Chondrocyte (in vitro differentiated cells): ENCODE measurements at regions not wholly inside any gene's neighbourhood (a gene's known extent, or its start where the extent isn't known, plus 50 kb on each side); places are given as distances from the start of the nearest gene placed in this dataset.

Experiments used
- DNase-seq: peaks from one replicate; pipeline ENCODE4 v3.0.0; 2021; ENCODE audit warnings: mixed read lengths, low spot score
- H3K27ac Mint-ChIP-seq: one replicate; pipeline ENCODE4 v1.8.0; 2021; ENCODE audit warnings: mild to moderate bottlenecking, moderate library complexity, mixed read lengths; ENCODE audit not compliant: unreplicated experiment
- H3K27me3 Mint-ChIP-seq: 2 replicates; pipeline ENCODE4 v1.8.0; 2021; ENCODE audit warnings: low read depth, mixed read lengths
- H3K36me3 Mint-ChIP-seq: 2 replicates; pipeline ENCODE4 v1.8.0; 2021; ENCODE audit warnings: low read depth, mixed read lengths
- H3K4me1 Mint-ChIP-seq: 2 replicates; pipeline ENCODE4 v1.8.0; 2021; ENCODE audit warnings: low read depth, mild to moderate bottlenecking, mixed read lengths
- H3K4me3 Mint-ChIP-seq: one replicate; pipeline ENCODE4 v1.8.0; 2021; ENCODE audit warnings: mild to moderate bottlenecking, moderate library complexity, mixed read lengths; ENCODE audit not compliant: unreplicated experiment
- H3K9me3 Mint-ChIP-seq: 2 replicates; pipeline ENCODE4 v1.8.0; 2021; ENCODE audit warnings: low read depth, mixed read lengths
- TF ChIP-seq, protein P1 (sequence below): fragments of 200-600 bp; sonication (generic); IDR thresholded peaks from 2 replicates; pipeline ENCODE4 v1.5.0; 2021; ENCODE audit warnings: antibody characterized with exemption, mild to moderate bottlenecking, moderate library complexity

DNA sequence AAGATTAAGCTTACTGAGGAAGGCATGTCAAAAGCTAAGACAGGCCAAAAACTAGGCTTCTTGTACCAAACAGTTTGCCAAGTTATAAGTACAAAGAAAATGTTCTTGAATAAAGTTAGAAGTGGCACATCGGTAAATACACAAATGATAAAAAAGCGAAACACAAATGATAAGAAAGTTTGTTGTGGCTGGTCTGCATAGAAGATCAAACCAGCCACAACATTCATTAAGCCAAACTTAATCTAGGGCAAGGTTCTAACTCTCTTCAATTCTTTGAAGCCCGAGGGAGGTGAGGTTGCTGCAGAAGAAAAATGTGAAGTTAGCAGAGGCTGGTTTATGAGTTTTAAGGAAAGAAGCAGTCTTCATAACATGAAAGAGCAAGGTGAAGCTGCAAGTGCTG lies 1119.6 kb upstream of the FLRT2 start:
- H3K9me3 Mint-ChIP-seq: peaks cover 30% of the 10 kb centered on the region
- TF ChIP-seq, protein P1, sequence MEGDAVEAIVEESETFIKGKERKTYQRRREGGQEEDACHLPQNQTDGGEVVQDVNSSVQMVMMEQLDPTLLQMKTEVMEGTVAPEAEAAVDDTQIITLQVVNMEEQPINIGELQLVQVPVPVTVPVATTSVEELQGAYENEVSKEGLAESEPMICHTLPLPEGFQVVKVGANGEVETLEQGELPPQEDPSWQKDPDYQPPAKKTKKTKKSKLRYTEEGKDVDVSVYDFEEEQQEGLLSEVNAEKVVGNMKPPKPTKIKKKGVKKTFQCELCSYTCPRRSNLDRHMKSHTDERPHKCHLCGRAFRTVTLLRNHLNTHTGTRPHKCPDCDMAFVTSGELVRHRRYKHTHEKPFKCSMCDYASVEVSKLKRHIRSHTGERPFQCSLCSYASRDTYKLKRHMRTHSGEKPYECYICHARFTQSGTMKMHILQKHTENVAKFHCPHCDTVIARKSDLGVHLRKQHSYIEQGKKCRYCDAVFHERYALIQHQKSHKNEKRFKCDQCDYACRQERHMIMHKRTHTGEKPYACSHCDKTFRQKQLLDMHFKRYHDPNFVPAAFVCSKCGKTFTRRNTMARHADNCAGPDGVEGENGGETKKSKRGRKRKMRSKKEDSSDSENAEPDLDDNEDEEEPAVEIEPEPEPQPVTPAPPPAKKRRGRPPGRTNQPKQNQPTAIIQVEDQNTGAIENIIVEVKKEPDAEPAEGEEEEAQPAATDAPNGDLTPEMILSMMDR: no peak
- DNase-seq: no peak
- no peaks in the 10 kb centered on the region for H3K4me1 Mint-ChIP-seq
- no peak overlapping the region for H3K4me3 Mint-ChIP-seq
- peaks cover 7% of the 10 kb centered on the region for H3K36me3 Mint-ChIP-seq
- no peaks in the 10 kb centered on the region for H3K27me3 Mint-ChIP-seq
- no peak overlapping the region for H3K27ac Mint-ChIP-seq

DNA sequence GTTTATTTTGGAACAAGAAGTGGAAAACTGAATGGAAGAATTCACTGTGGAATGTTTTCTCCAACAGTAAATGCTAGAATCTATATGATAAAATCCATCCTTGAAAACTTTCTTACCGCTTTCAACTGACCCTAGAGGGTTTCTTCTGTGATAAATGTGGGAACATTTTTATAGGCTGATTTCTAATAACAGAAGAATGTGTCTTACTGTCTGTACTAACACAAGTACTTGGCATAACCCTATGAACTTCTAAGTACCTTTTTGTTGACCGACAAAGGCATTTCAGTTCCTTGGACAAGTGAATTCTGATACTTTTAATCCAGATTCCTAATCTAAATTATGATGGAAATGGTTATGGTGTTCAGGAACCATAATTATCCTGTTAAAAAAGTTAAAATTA lies 1109.7 kb upstream of the FLRT2 start:
- Mint-ChIP-seq H3K4me3 (no peak overlapping the region), H3K27me3 (no peaks in the 10 kb centered on the region), H3K36me3 (peaks cover 8% of the 10 kb centered on the region), H3K4me1 (peaks cover 33% of the 10 kb centered on the region), H3K9me3 (peaks cover 22% of the 10 kb centered on the region), H3K27ac (peak overlapping the region; percentile 42)
- no peak for DNase-seq
- TF ChIP-seq, protein P1: no peak

DNA sequence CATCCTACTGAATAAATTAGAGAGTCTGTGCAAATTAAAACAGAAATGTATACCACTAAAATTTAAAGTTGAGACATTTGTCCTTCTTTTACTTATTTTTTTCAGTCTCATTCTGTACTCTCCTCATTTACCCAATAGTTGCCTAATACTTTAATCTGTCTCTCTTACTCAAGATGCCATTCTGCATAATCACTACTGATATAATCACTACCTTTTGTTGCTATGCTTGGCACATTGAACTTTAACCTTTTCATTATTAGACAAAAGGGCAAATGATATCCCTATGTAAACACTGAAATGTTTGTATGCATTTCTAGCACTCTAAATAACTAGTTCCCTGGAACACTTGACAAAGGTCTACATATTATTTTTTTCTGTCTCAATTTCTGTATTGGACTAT lies 1108.3 kb upstream of the FLRT2 start:
- H3K27me3 Mint-ChIP-seq: no peaks in the 10 kb centered on the region
- H3K36me3 Mint-ChIP-seq: peaks cover 8% of the 10 kb centered on the region
- peaks cover 31% of the 10 kb centered on the region for H3K4me1 Mint-ChIP-seq
- no peak for DNase-seq
- H3K27ac Mint-ChIP-seq: peak overlapping the region; percentile 63
- TF ChIP-seq, protein P1: no peak
- H3K9me3 Mint-ChIP-seq: peaks cover 21% of the 10 kb centered on the region
- no peak overlapping the region for H3K4me3 Mint-ChIP-seq

DNA sequence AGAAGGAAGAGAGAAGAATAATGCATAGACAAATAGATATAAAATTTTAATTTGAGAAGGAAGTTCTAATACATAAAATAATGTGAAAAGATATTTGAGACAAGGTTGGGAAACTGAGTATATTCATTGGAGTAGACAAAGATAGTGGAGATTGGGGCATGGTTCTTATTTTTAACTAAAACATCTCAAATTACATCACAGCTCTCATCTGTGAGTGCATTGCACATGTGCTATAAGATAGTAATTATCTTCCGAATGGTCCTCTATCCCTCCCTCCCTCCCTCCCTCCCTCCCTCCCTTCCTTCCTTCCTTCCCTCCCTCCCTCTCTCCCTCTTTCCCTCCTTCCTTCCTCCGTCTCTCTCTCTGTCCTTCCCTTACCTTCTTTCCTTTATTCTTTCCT lies 1104.0 kb upstream of the FLRT2 start:
- no peaks in the 10 kb centered on the region for H3K36me3 Mint-ChIP-seq
- no peak overlapping the region for H3K27ac Mint-ChIP-seq
- H3K27me3 Mint-ChIP-seq: no peaks in the 10 kb centered on the region
- TF ChIP-seq, protein P1: no peak
- no peak for DNase-seq
- H3K9me3 Mint-ChIP-seq: peaks cover 2% of the 10 kb centered on the region
- no peak overlapping the region for H3K4me3 Mint-ChIP-seq
- H3K4me1 Mint-ChIP-seq: peaks cover 17% of the 10 kb centered on the region

DNA sequence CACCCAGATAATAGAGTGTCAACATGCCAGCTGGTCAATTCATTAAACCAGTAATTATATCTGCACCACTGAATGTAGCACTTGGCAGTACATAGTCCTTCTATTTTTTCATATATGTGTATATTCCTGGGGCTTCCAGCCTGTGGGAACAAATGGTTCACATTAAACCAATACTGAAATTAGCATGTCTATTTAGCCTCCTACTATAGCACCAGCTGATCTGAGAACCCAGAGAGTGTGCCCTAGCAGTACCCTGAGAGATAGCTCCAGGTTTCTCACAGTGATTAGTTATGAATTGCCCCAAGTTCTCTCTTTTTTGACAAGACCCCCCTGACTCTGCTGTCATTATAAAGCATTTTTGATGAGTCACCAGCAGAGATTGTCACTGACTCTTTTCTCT lies 1097.3 kb upstream of the FLRT2 start:
- H3K27ac Mint-ChIP-seq: peak overlapping the region; percentile 73
- peaks cover 56% of the 10 kb centered on the region for H3K4me1 Mint-ChIP-seq

More for the DNA sequence above, 1097.3 kb upstream of the FLRT2 start:
- Mint-ChIP-seq H3K36me3 (no peaks in the 10 kb centered on the region), H3K27me3 (no peaks in the 10 kb centered on the region), H3K4me3 (no peak overlapping the region), H3K9me3 (peaks cover 2% of the 10 kb centered on the region)
- no peak for DNase-seq
- TF ChIP-seq, protein P1: no peak
